ENCODE measurements at regions not wholly inside any gene's neighbourhood (a gene's known extent, or its start where the extent isn't known, plus 50 kb on each side); places are given as distances from the start of the nearest gene placed in this dataset.

DNA sequence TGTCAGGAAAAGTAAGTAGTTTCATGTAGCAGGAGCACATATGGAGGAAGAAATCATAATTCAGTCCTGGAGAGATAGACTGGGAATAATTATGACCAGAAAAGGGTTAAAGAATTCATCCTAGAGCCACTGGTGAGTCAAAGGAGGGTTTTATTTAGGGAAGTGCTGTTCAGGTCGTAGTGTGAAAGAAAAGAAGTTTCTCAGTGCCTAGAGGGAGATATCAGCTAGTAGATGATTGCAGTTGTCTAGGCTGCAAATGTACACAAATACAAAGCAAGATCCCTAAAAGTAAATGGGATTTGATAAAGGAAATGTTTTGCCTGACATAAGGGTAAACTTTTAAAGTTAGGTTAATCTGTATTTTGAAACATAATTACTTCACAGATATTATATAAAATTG lies 403.2 kb downstream of the ACTRT1 start:
- no peak overlapping the region for H3K4me3 ChIP-seq (ENCODE audit: low read depth, low read length)
- DNase-seq (ENCODE audit: low read depth): no peak
- TF ChIP-seq, protein P1, sequence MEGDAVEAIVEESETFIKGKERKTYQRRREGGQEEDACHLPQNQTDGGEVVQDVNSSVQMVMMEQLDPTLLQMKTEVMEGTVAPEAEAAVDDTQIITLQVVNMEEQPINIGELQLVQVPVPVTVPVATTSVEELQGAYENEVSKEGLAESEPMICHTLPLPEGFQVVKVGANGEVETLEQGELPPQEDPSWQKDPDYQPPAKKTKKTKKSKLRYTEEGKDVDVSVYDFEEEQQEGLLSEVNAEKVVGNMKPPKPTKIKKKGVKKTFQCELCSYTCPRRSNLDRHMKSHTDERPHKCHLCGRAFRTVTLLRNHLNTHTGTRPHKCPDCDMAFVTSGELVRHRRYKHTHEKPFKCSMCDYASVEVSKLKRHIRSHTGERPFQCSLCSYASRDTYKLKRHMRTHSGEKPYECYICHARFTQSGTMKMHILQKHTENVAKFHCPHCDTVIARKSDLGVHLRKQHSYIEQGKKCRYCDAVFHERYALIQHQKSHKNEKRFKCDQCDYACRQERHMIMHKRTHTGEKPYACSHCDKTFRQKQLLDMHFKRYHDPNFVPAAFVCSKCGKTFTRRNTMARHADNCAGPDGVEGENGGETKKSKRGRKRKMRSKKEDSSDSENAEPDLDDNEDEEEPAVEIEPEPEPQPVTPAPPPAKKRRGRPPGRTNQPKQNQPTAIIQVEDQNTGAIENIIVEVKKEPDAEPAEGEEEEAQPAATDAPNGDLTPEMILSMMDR (IDR thresholded peaks at IDR 0.05; ENCODE audit: control insufficient read depth, extremely low read depth, insufficient read depth): no peak

DNA sequence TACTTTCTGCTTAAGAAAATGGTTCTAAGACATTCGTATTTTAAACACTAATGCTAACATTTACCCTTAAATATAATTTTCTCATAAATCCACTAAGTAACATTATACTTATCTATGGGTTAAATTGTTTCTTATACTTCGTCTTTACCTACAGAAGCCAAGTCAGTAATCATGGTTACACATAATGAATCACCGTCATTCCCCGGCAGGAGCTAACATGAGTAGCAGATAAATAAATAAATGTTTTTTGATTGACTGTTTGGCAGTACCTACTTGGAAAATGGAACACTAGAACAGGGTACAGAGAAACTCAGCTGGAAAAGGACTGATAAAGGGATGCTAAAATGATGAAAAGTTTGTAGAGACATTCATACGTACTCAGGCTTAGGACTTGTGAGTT lies 430.4 kb downstream of the ACTRT1 start:
- H3K4me3 ChIP-seq (ENCODE audit: low read depth, low read length): no peak overlapping the region
- TF ChIP-seq, protein P1 (IDR thresholded peaks at IDR 0.05; ENCODE audit: control insufficient read depth, extremely low read depth, insufficient read depth): no peak
- DNase-seq (ENCODE audit: low read depth): no peak

DNA sequence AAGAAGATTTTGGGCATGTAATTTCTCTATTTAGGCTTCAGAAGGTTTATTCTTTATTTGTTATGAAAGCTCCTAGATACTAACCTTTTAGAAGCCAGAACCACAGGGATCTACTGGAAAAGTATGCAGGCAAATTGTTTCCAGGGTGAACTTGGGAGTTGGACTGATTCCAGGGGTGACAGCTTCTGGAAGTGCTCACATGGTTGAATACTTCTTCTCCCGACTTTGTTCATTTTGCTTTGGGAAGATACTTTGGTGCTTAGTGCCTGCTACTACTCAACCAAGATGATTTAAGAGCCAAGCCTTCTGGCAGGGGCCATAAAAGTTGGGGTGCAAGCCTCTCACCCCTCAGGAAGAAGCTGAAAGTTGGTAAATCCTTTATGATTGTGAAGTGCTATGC lies 445.6 kb downstream of the ACTRT1 start:
- TF ChIP-seq, protein P1 (IDR thresholded peaks at IDR 0.05; ENCODE audit: control insufficient read depth, extremely low read depth, insufficient read depth): no peak
- DNase-seq (ENCODE audit: low read depth): no peak
- no peak overlapping the region for H3K4me3 ChIP-seq (ENCODE audit: low read depth, low read length)

- no peak overlapping the region for H3K4me3 ChIP-seq (ENCODE audit: low read depth, low read length)
- DNase-seq (ENCODE audit: low read depth): no peak
- TF ChIP-seq, protein P1 (IDR thresholded peaks at IDR 0.05; ENCODE audit: control insufficient read depth, extremely low read depth, insufficient read depth): no peak
Observed at GRCh38 chrX:127596882-127597281, 455.3 kb downstream of the ACTRT1 start.

DNA sequence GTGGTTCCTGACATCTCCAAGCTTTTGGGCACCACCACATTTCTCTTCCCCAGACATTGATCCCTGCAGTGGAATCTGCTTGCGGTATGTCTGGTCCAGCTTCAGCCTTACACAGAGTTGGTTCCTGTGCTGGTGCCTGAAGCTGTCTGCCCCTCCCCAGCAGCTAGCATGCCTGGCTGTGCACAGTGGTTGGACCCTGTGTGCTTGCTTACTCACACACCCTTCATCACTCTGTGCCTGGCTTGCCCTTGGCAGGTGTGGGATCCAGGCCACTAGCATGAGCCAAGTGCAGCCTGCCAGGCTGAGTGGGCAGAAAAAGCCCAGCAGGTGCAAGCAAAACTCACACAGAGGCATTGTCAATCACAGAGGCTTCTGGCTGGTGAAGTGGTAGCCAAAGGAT lies 473.8 kb downstream of the ACTRT1 start:
- DNase-seq (ENCODE audit: low read depth): no peak
- H3K4me3 ChIP-seq (ENCODE audit: low read depth, low read length): no peak overlapping the region
- TF ChIP-seq, protein P1 (IDR thresholded peaks at IDR 0.05; ENCODE audit: control insufficient read depth, extremely low read depth, insufficient read depth): no peak

DNA sequence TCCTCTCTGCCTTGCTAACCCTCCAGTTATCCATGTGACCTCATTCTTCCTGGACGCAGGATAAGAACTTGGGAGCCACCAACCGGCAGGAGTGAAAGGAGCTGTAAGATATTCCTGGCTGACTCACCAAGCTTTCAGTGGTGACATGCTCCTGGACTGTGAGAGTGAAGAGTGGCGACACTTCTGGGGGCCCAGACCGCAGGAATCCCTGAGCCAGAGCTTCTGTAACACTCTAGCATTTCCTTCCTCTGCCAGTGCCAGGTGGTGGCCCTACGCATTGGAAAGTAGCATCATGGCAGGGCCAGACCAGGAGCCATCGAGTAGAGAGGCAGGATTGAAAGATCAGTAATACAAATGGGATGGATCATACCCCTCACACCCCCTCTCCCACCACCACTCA lies 474.3 kb downstream of the ACTRT1 start:
- TF ChIP-seq, protein P1 (IDR thresholded peaks at IDR 0.05; ENCODE audit: control insufficient read depth, extremely low read depth, insufficient read depth): no peak
- H3K4me3 ChIP-seq (ENCODE audit: low read depth, low read length): no peak overlapping the region
- no peak for DNase-seq (ENCODE audit: low read depth)

DNA sequence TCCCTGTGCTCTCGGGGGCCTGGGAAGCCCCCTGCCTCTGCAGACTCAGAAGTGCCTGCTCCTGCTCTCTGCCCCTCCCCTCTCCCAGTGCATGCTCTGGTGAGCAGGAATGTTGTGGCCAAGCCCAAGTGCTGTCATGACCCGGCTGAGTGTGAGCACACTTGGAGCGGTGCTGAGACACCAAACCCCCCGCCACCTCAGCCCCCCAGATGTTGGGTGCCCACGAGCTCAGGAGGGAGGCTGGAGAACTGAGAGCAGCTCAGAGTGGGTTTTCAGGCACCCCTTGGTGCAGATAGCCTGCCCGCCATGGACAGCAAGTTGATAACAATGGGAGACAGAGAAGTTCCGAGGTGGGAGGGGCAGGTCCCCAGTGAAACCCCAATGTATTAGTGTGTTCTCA lies 477.4 kb downstream of the ACTRT1 start:
- TF ChIP-seq, protein P1 (IDR thresholded peaks at IDR 0.05; ENCODE audit: control insufficient read depth, extremely low read depth, insufficient read depth): no peak
- no peak for DNase-seq (ENCODE audit: low read depth)
- H3K4me3 ChIP-seq (ENCODE audit: low read depth, low read length): no peak overlapping the region

Data from LNCaP clone FGC (cell line).